ENCODE measurements at regions not wholly inside any gene's neighbourhood (a gene's known extent, or its start where the extent isn't known, plus 50 kb on each side); places are given as distances from the start of the nearest gene placed in this dataset.
"Not testable (repeated sequence)": the region's sequence is repeated elsewhere in the genome, so short reads cannot be mapped to it uniquely, and the experiment has no call there.

DNA sequence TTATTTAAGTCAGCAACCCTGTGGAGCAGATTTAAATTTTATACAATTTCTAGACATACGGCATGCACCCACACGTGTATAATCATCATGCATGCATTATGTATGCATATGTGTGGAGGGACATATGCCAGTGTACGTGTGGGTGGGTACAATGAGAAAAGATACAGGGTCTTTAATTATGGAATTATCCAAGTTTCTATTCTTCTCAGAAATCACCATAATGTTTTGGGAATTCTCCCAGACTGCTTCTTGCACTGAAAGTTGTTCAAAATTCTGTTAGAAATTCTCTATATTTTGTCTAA is 63.9 kb upstream of the TMEM18 start:
- H3K4me3 Mint-ChIP-seq: peak overlapping the region; percentile 86
- ATAC-seq (replicated peaks): no peak
- no peaks in the 10 kb centered on the region for H3K36me3 Mint-ChIP-seq (ENCODE audit: low read depth)

DNA sequence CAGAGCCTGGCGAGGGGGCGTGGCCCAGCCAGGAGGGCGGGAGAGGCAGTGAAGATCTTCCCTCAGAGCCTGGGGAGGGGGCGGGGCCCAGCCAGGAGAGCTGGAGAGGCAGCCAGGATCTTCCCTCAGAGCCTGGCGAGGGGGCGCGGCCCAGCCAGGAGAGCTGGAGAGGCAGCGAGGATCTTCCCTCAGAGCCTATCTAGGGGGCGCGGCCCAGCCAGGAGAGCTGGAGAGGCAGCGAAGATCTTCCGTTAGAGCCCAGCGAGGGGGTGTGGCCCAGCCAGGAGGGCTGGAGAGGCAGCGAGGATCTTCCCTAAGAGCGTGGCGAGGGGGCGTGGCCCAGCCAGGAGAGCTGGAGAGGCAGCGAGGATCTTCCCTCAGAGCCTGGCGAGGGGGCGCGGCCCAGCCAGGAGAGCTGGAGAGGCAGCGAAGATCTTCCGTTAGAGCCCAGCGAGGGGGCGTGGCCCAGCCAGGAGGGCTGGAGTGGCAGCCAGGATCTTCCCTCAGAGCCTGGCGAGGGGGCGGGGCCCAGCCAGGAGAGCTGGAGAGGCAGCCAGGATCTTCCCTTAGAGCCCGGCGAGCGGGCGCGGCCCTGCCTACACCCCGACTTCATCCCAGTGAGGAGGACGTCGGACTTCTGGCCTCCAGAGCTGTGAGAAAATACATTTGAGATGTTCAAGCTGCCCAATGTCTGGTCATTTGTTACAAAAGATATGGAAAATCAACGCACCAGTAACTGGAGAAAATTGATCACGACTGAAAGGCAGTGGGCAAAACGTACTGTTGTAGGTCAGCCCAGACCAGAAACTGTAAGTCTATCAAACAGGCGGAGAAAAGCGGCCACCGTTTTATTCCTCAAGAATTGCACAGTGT is 63.4 kb upstream of the TMEM18 start:
- not testable (repeated sequence) for H3K4me1 Mint-ChIP-seq; H3K36me3 Mint-ChIP-seq (ENCODE audit: low read depth); H3K27me3 Mint-ChIP-seq; H3K27ac Mint-ChIP-seq; H3K9me3 Mint-ChIP-seq
- H3K4me3 Mint-ChIP-seq: peak overlapping the region; percentile 86
- peak; percentile 71 for ATAC-seq (replicated peaks)

More for the DNA sequence above, 63.9 kb upstream of the TMEM18 start:
- Mint-ChIP-seq H3K27ac (no peak overlapping the region), H3K27me3 (no peaks in the 10 kb centered on the region), H3K4me1 (peaks cover 5% of the 10 kb centered on the region), H3K9me3 (no peaks in the 10 kb centered on the region)

DNA sequence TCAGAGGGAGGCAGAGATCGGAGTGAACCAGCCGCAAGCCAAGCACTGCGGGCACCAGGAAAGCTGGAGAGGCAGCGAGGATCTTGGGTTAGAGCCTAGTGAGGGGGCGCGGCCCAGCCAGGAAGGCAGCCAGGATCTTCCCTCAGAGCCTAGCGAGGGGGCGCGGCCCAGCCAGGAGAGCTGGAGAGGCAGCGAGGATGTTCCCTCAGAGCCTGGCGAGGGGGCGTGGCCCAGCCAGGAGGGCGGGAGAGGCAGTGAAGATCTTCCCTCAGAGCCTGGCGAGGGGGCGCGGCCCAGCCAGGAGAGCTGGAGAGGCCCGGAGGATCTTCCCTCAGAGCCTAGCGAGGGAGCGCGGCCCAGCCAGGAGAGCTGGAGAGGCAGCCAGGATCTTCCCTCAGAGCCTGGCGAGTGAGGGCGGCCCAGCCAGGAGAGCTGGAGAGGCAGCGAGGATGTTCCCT is 62.7 kb upstream of the TMEM18 start:
- not testable (repeated sequence) for H3K36me3 Mint-ChIP-seq (ENCODE audit: low read depth)

DNA sequence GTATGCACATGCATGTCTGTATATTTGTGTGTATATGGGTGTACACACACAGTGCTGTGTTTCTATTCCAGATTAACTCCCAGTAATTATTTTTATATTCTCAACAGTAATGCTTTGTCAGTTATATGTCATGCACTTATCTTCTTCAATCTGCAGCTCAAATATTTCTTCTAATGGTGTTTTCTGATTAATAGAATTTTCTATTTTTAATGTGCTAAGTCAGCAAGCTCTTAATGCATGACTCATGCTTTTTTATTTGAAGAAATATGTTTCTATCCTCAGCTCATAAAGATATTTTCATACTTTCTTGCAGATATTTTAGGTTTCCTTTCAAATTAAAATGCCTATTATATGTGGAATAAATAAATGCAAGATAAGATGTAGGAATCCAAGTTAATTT is 59.7 kb upstream of the TMEM18 start:
- no peak for ATAC-seq (replicated peaks)
- peaks cover 5% of the 10 kb centered on the region for H3K4me1 Mint-ChIP-seq
- H3K4me3 Mint-ChIP-seq: no peak overlapping the region
- no peaks in the 10 kb centered on the region for H3K36me3 Mint-ChIP-seq (ENCODE audit: low read depth)
- H3K9me3 Mint-ChIP-seq: no peaks in the 10 kb centered on the region
- H3K27ac Mint-ChIP-seq: no peak overlapping the region
- H3K27me3 Mint-ChIP-seq: peaks cover 6% of the 10 kb centered on the region

More for the DNA sequence above, 62.7 kb upstream of the TMEM18 start:
- peak; percentile 37 for ATAC-seq (replicated peaks)
- H3K4me1 Mint-ChIP-seq, H3K27me3 Mint-ChIP-seq, H3K9me3 Mint-ChIP-seq: not testable (repeated sequence)
- peak overlapping the region; percentile 58 for H3K27ac Mint-ChIP-seq
- H3K4me3 Mint-ChIP-seq: peak overlapping the region; percentile 86

DNA sequence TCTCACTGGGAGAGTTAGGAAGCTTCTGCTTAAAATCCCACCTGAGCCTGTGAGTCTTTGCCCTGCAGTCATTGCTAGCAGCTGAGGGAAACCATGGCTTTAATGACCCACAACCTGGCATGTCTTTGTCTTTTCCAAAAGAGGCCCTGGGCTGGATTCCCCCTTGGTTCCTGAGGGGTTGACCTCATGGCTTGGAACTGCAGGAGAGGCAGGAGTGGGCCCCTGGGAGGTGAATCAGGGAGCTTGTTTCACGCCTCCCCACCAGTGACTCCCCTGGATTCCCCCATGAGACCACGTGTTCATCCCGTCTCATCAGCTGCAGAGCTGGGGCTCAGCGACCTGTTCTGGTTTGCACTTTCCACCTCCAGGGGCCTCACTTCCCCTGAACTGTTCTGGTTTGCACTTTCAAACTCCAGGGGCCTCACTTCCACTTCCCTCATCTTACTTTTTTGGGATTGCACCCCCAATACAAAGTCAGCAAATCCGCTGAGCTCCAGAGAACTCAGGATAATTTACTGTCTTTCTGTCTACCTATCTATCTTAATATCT is 58.5 kb upstream of the TMEM18 start:
- no peak overlapping the region for H3K27ac Mint-ChIP-seq
- peaks cover 6% of the 10 kb centered on the region for H3K27me3 Mint-ChIP-seq
- no peaks in the 10 kb centered on the region for H3K9me3 Mint-ChIP-seq
- ATAC-seq (replicated peaks): no peak
- peaks cover 5% of the 10 kb centered on the region for H3K4me1 Mint-ChIP-seq
- no peaks in the 10 kb centered on the region for H3K36me3 Mint-ChIP-seq (ENCODE audit: low read depth)
- no peak overlapping the region for H3K4me3 Mint-ChIP-seq

DNA sequence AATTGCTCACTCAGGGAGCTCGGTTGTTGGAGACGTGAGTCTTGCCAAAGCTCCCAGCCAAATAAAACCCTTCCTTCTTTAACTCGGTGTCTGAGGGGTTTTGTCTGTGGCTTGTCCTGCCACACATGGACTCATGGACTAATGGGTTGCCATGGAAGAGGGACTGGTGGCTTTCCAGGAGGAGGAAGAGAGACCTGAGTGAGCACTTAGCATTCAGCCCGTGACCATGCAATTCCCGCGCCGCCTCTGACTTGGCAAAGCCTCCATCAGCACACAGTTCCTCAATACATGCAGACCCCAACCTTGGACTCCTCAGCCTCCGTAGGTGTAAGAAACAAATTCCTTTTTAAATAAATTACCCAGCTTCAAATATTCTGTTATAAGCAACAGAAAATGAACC is 57.3 kb upstream of the TMEM18 start:
- Mint-ChIP-seq H3K4me3 (no peak overlapping the region), H3K4me1 (peaks cover 3% of the 10 kb centered on the region), H3K27ac (no peak overlapping the region), H3K36me3 (ENCODE audit: low read depth) (no peaks in the 10 kb centered on the region), H3K9me3 (no peaks in the 10 kb centered on the region), H3K27me3 (peaks cover 6% of the 10 kb centered on the region)
- ATAC-seq (replicated peaks): no peak

DNA sequence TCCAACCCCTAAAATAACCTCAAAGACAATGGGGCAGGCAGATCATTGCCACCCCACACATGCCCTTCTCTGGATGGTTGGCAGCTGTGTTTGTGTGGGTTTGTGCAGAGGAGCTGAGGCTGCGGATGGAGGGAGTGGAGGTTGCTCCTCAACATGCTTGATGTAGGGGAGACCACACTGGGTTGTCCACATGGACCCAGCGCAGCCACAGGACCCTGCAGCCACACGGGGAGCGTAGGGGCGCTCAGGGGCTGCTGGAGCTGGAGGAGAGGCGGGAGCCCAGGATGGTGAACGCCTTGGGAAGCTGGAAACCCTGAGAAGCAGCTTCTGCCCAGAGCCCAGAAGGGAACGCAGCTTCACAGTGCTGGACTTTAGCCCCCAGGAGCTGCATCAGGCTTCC is 56.3 kb upstream of the TMEM18 start:
- Mint-ChIP-seq H3K4me3 (no peak overlapping the region), H3K27me3 (peaks cover 10% of the 10 kb centered on the region), H3K27ac (no peak overlapping the region), H3K9me3 (no peaks in the 10 kb centered on the region), H3K4me1 (no peaks in the 10 kb centered on the region), H3K36me3 (ENCODE audit: low read depth) (no peaks in the 10 kb centered on the region)
- ATAC-seq (replicated peaks): no peak

DNA sequence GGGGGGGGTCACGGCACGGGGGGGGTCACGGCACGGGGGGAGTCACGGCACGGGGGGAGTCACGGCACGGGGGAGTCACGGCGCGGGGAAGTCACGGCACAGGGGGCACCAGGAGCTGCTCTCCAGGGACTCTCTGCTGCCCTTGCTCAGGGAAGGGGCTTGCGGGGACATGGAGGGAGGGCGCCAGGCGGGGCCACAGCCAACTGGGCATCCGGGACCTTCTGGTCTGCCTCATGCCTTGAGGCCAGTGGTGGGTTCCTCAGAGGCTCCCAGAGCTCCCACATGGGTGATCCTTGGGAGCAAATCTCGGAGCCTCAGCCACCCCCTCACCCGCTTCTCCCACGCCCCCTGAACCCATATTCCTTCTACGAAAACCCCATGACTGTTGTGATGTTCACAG is 55.8 kb upstream of the TMEM18 start:
- Mint-ChIP-seq H3K27me3 (peaks cover 13% of the 10 kb centered on the region), H3K36me3 (ENCODE audit: low read depth) (no peaks in the 10 kb centered on the region), H3K27ac (no peak overlapping the region), H3K4me1 (no peaks in the 10 kb centered on the region), H3K4me3 (no peak overlapping the region), H3K9me3 (no peaks in the 10 kb centered on the region)
- no peak for ATAC-seq (replicated peaks)

DNA sequence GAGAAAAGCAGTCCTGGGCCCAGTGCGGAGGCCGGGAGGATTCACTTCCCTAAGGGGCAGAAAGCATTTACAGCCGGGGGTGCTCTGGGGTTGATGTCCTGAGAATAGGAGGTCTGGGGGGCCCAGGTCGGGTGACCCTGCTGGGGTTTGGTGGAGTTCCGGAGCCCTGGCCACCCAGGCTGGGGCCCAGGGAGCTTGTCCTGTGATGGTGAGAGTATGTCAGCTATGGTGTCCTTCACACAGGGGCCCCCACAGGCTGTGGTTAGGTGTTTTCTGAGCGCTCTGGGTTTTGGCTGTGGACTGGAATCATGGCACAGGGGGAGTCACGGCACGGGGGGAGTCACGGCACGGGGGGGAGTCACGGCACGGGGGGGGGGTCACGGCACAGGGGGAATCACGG is 54.5 kb upstream of the TMEM18 start:
- Mint-ChIP-seq H3K9me3 (no peaks in the 10 kb centered on the region), H3K27me3 (peaks cover 15% of the 10 kb centered on the region), H3K36me3 (ENCODE audit: low read depth) (no peaks in the 10 kb centered on the region), H3K4me1 (peaks cover 2% of the 10 kb centered on the region), H3K4me3 (no peak overlapping the region), H3K27ac (no peak overlapping the region)
- ATAC-seq (replicated peaks): no peak

DNA sequence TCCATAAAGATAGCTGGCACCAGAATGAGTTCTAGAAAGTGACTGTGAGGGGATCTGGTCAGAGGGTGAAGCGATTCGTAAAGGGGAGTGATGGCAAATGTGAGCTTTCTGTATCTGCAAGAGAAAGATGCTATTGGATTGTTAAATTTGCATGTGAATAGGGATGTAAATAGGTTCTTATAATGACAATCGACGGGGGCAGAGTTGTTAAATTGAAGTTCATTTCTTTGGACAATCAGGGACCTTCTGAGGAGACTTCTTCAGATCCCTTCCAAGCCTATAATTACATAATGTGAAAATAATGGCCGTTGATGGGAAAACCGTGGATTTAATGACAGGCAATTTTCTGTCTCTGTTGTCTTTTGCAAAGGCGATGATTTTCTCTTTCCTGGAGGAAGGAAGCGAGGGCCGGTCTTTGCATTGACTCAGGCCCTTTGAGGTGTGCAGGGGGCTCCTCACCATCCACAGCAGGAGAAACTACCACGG is 52.2 kb upstream of the TMEM18 start:
- H3K4me3 Mint-ChIP-seq: no peak overlapping the region
- no peak overlapping the region for H3K27ac Mint-ChIP-seq
- no peaks in the 10 kb centered on the region for H3K9me3 Mint-ChIP-seq
- peaks cover 23% of the 10 kb centered on the region for H3K27me3 Mint-ChIP-seq
- H3K36me3 Mint-ChIP-seq (ENCODE audit: low read depth): no peaks in the 10 kb centered on the region
- H3K4me1 Mint-ChIP-seq: peaks cover 4% of the 10 kb centered on the region
- ATAC-seq (replicated peaks): no peak

DNA sequence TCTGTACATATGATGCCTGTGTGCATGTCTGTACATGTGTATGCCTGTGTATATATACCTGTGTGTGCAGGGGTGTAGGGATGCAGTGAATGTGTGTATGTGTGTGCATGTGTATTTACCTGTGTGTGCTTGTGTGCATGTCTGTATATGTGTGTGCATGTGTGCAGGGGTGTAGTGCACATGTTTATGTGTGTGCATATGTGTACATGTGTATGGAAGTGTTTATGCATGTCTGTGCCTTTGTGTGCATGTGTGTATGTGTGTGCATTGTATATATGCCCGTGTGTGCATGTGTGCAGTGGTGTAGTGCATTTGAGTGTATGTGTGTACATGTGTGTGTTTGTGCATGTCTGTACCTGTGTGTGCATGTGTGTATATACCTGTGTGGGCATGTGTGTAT is 51.0 kb upstream of the TMEM18 start:
- H3K36me3 Mint-ChIP-seq (ENCODE audit: low read depth): no peaks in the 10 kb centered on the region
- no peak overlapping the region for H3K27ac Mint-ChIP-seq
- H3K9me3 Mint-ChIP-seq: no peaks in the 10 kb centered on the region
- H3K4me1 Mint-ChIP-seq: peaks cover 4% of the 10 kb centered on the region
- H3K4me3 Mint-ChIP-seq: no peak overlapping the region
- no peak for ATAC-seq (replicated peaks)
- peaks cover 25% of the 10 kb centered on the region for H3K27me3 Mint-ChIP-seq

DNA sequence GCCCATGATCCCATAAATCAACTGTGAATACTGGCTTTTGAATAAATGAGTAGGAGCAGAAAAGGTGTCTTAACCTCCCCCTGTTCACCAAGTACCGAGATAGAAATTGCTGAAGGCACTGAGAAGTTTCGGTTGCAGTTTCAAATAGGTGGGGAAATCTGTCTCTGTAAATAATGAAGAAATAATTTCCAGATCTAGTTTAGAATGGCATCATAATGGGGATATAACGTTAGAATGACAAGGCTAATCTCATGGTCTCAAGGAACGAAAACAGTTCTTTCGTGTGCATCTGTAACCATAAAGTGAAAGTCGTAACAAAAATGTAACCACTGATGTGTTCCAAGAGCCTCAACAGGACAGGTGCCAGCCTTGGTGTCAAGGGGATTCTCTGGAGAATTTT is 49.9 kb upstream of the TMEM18 start:
- no peak overlapping the region for H3K4me3 Mint-ChIP-seq

More for the DNA sequence above, 49.9 kb upstream of the TMEM18 start:
- H3K27me3 Mint-ChIP-seq: peaks cover 28% of the 10 kb centered on the region
- ATAC-seq (replicated peaks): peak; percentile 31
- no peaks in the 10 kb centered on the region for H3K36me3 Mint-ChIP-seq (ENCODE audit: low read depth)
- H3K27ac Mint-ChIP-seq: no peak overlapping the region
- no peaks in the 10 kb centered on the region for H3K9me3 Mint-ChIP-seq
- H3K4me1 Mint-ChIP-seq: peaks cover 4% of the 10 kb centered on the region

Measured in activated T-helper 17 cell treated with anti-CD3 and anti-CD28 coated beads, Interleukin-2, amount 50 U/mL, for 72 hours (primary cell).